ENCODE measurements at regions not wholly inside any gene's neighbourhood (a gene's known extent, or its start where the extent isn't known, plus 50 kb on each side); places are given as distances from the start of the nearest gene placed in this dataset.

- H3K4me3 ChIP-seq (ENCODE audit: low read length, poor library complexity, severe bottlenecking): no peak overlapping the region
- H2AFZ ChIP-seq (ENCODE audit: low read length): no peak overlapping the region
- H3K36me3 ChIP-seq (ENCODE audit: insufficient read depth, low read length): no peaks in the 10 kb centered on the region
- peaks cover 14% of the 10 kb centered on the region for H3K4me1 ChIP-seq (ENCODE audit: insufficient read depth, low read length, poor library complexity, severe bottlenecking)
- no peaks in the 10 kb centered on the region for H3K9me2 ChIP-seq (replicated peaks; ENCODE audit: low read depth, low read length)
- no peaks in the 10 kb centered on the region for H3K79me2 ChIP-seq (ENCODE audit: insufficient read depth, low read length)
- H3K9me3 ChIP-seq (ENCODE audit: insufficient read depth, low read depth, low read length): no peaks in the 10 kb centered on the region
- peak overlapping the region; percentile 100 for H3K4me2 ChIP-seq (ENCODE audit: low read depth, low read length, poor library complexity, severe bottlenecking)
- no peaks in the 10 kb centered on the region for H3F3A ChIP-seq (ENCODE audit: low read depth)
- H4K20me1 ChIP-seq (ENCODE audit: insufficient read depth, low read length, poor library complexity, severe bottlenecking): no peaks in the 10 kb centered on the region
- no peak overlapping the region for H3K9ac ChIP-seq (ENCODE audit: low read depth, low read length, poor library complexity, severe bottlenecking)
- TF ChIP-seq CTCF (conservative IDR thresholded peaks at IDR 0.05; ENCODE audit: low read length) (no peak), EZH2phosphoT487 (IDR thresholded peaks at IDR 0.05; ENCODE audit: borderline replicate concordance) (no peak)
- H3K27me3 ChIP-seq (ENCODE audit: insufficient read depth, low read length, poor library complexity, severe bottlenecking): no peaks in the 10 kb centered on the region
Measured at GRCh38 chr9:38228331-38229103, 159.5 kb upstream of the SHB start.

- no peaks in the 10 kb centered on the region for H3K27me3 ChIP-seq (ENCODE audit: insufficient read depth, low read length, poor library complexity, severe bottlenecking)
- TF ChIP-seq EZH2phosphoT487 (IDR thresholded peaks at IDR 0.05; ENCODE audit: borderline replicate concordance): no peak
- TF ChIP-seq CTCF (conservative IDR thresholded peaks at IDR 0.05; ENCODE audit: low read length): no peak
- H3K9me3 ChIP-seq (ENCODE audit: insufficient read depth, low read depth, low read length): no peaks in the 10 kb centered on the region
- no peaks in the 10 kb centered on the region for H3F3A ChIP-seq (ENCODE audit: low read depth)
- H3K79me2 ChIP-seq (ENCODE audit: insufficient read depth, low read length): no peaks in the 10 kb centered on the region
- peak overlapping the region; percentile 81 for H3K4me3 ChIP-seq (ENCODE audit: low read length, poor library complexity, severe bottlenecking)
- H3K9ac ChIP-seq (ENCODE audit: low read depth, low read length, poor library complexity, severe bottlenecking): peak overlapping the region; percentile 65
- H4K20me1 ChIP-seq (ENCODE audit: insufficient read depth, low read length, poor library complexity, severe bottlenecking): no peaks in the 10 kb centered on the region
- H3K36me3 ChIP-seq (ENCODE audit: insufficient read depth, low read length): no peaks in the 10 kb centered on the region
- H2AFZ ChIP-seq (ENCODE audit: low read length): peak overlapping the region; percentile 94
- H3K4me1 ChIP-seq (ENCODE audit: insufficient read depth, low read length, poor library complexity, severe bottlenecking): peaks cover 14% of the 10 kb centered on the region
- no peaks in the 10 kb centered on the region for H3K9me2 ChIP-seq (replicated peaks; ENCODE audit: low read depth, low read length)
- peak overlapping the region; percentile 100 for H3K4me2 ChIP-seq (ENCODE audit: low read depth, low read length, poor library complexity, severe bottlenecking)
Measured at GRCh38 chr9:38227656-38228055, 158.6 kb upstream of the SHB start.

- Histone ChIP-seq H3K9me2 (replicated peaks; ENCODE audit: low read depth, low read length) (no peaks in the 10 kb centered on the region), H3K9ac (ENCODE audit: low read depth, low read length, poor library complexity, severe bottlenecking) (peak overlapping the region; percentile 65), H3K4me1 (ENCODE audit: insufficient read depth, low read length, poor library complexity, severe bottlenecking) (peaks cover 14% of the 10 kb centered on the region), H4K20me1 (ENCODE audit: insufficient read depth, low read length, poor library complexity, severe bottlenecking) (no peaks in the 10 kb centered on the region), H3K27me3 (ENCODE audit: insufficient read depth, low read length, poor library complexity, severe bottlenecking) (no peaks in the 10 kb centered on the region), H2AFZ (ENCODE audit: low read length) (peak overlapping the region; percentile 94), H3K79me2 (ENCODE audit: insufficient read depth, low read length) (no peaks in the 10 kb centered on the region), H3K4me3 (ENCODE audit: low read length, poor library complexity, severe bottlenecking) (peak overlapping the region; percentile 81), H3K9me3 (ENCODE audit: insufficient read depth, low read depth, low read length) (no peaks in the 10 kb centered on the region), H3F3A (ENCODE audit: low read depth) (no peaks in the 10 kb centered on the region), H3K36me3 (ENCODE audit: insufficient read depth, low read length) (no peaks in the 10 kb centered on the region), H3K4me2 (ENCODE audit: low read depth, low read length, poor library complexity, severe bottlenecking) (peak overlapping the region; percentile 100)
- no peak for TF ChIP-seq EZH2phosphoT487 (IDR thresholded peaks at IDR 0.05; ENCODE audit: borderline replicate concordance)
- no peak for TF ChIP-seq CTCF (conservative IDR thresholded peaks at IDR 0.05; ENCODE audit: low read length)
Measured at GRCh38 chr9:38227061-38227540, 158.1 kb upstream of the SHB start.

All from Loucy (cell line).